WERI-Rb-1 (cell line): ENCODE measurements at regions not wholly inside any gene's neighbourhood (a gene's known extent, or its start where the extent isn't known, plus 50 kb on each side); places are given as distances from the start of the nearest gene placed in this dataset.
"Not testable (repeated sequence)": the region's sequence is repeated elsewhere in the genome, so short reads cannot be mapped to it uniquely, and the experiment has no call there.

Source experiments
- DNase-seq: peaks from one replicate; pipeline ENCODE4 v3.0.0-alpha.2; 2020
- H3K27ac ChIP-seq: fragments of 250-450 bp; sonication (Bioruptor Pico); 2 replicates; pipeline ENCODE4 v1.5.1; 2020; ENCODE audit warnings: mild to moderate bottlenecking, moderate library complexity
- H3K27me3 ChIP-seq: fragments of 250-450 bp; sonication (Bioruptor Pico); 2 replicates; pipeline ENCODE4 v1.5.1; 2021; ENCODE audit warnings: mild to moderate bottlenecking, low read depth, moderate library complexity; ENCODE audit not compliant: insufficient read depth, severe bottlenecking
- H3K36me3 ChIP-seq: fragments of 250-450 bp; sonication (Bioruptor Pico); 2 replicates; pipeline ENCODE4 v1.5.1; 2020; ENCODE audit warnings: mild to moderate bottlenecking, moderate library complexity
- H3K4me3 ChIP-seq: 2 replicates; pipeline ENCODE4 v1.5.1; 2011; ENCODE audit warnings: low read depth, mild to moderate bottlenecking, control low read depth, low read length
- H3K9me3 ChIP-seq: fragments of 250-450 bp; sonication (Bioruptor Pico); 2 replicates; pipeline ENCODE4 v1.5.1; 2021; ENCODE audit warnings: mild to moderate bottlenecking, moderate library complexity; ENCODE audit not compliant: severe bottlenecking
- CTCF ChIP-seq: IDR thresholded peaks from 2 replicates; pipeline ENCODE4 v1.5.1; 2011; ENCODE audit warnings: low read depth, mild to moderate bottlenecking, control low read depth, inconsistent platforms, low read length

- Histone ChIP-seq H3K9me3 (peaks cover 8% of the 10 kb centered on the region), H3K4me3 (no peak overlapping the region), H3K36me3 (no peaks in the 10 kb centered on the region), H3K27ac (no peak overlapping the region), H3K27me3 (no peaks in the 10 kb centered on the region)
- peak; percentile 90 for TF ChIP-seq CTCF
- DNase-seq: peak; percentile 67
Measured at GRCh38 chr14:95774265-95775160, 60.6 kb upstream of the TCL1A start.

GRCh38 chr14:95770777-95771176 is 56.9 kb upstream of the TCL1A start:
- Histone ChIP-seq H3K27me3 (no peaks in the 10 kb centered on the region), H3K27ac (peak overlapping the region; percentile 22; the same call in 1 of the 2 replicates), H3K36me3 (no peaks in the 10 kb centered on the region), H3K4me3 (no peak overlapping the region), H3K9me3 (peaks cover 8% of the 10 kb centered on the region)
- DNase-seq: no peak
- no peak for TF ChIP-seq CTCF

DNA sequence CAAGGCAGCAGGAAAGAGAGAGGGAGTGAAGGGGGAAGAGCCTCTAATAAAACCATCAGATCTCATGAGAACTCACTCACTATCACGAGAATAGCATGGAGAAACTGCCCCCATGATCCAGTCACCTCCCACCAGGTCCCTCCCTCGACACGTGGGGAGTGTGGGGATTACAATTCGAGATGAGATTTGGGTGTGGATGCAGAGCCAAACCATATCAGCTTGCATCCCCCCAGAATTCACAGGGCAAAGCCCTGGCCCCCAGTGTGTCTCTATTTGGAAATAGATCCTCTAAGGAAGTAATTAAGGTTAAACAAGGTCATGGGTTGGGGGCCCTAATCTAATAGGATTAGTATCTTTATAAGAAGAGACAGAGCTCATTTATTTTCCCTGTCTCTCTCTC is 56.1 kb upstream of the TCL1A start:
- H3K36me3 ChIP-seq: no peaks in the 10 kb centered on the region
- H3K4me3 ChIP-seq: peak overlapping the region; percentile 5; the same call in 1 of the 2 replicates
- peaks cover 8% of the 10 kb centered on the region for H3K9me3 ChIP-seq
- peak; percentile 71 for DNase-seq
- H3K27me3 ChIP-seq: no peaks in the 10 kb centered on the region
- peak overlapping the region; percentile 37 for H3K27ac ChIP-seq
- TF ChIP-seq CTCF: no peak

DNA sequence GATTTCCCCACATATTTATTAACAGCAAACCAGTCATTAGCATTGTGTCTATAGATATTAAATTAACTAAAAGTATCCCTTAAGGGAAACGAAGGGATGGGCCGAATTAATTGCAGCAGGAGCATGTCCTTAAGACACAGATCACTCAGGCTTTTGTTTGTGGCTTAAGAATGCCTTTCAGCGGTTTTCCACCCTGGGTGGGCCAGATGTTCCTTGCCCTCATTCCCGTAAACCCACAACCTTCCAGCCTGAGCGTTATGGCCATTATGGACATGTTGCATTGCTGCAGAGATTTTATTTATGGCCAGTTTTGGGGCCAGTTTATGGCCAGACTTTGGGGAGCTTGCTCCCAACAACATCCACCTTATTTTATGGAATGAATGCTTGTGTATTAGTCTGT is 55.5 kb upstream of the TCL1A start:
- peak overlapping the region; percentile 37 for H3K27ac ChIP-seq
- H3K36me3 ChIP-seq, H3K9me3 ChIP-seq, H3K27me3 ChIP-seq, H3K4me3 ChIP-seq: not testable (repeated sequence)
- peak; percentile 34 for DNase-seq

DNA sequence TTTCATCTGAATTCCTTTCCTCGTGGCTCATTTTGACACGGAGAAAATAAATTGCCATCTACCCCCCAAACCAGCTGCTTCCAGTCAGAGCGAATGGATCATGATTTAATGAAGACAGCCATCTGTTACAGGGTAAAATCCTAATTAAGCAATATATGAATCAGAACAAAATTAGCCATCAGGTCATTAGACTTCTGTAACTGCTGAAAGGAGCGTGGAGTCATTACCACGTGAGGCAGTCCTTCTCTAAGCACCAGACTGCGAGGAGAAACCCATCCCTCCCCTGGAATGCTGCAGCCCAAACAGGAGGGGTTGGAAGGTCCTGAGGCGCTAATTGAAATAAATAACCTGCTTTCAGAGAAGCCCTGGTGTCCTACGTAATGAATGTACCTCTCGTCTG is 51.1 kb upstream of the TCL1A start:
- no peak for TF ChIP-seq CTCF
- H3K9me3 ChIP-seq: peaks cover 3% of the 10 kb centered on the region
- H3K36me3 ChIP-seq: no peaks in the 10 kb centered on the region
- no peak overlapping the region for H3K4me3 ChIP-seq
- peak overlapping the region; percentile 51 for H3K27ac ChIP-seq
- no peaks in the 10 kb centered on the region for H3K27me3 ChIP-seq
- DNase-seq: no peak

DNA sequence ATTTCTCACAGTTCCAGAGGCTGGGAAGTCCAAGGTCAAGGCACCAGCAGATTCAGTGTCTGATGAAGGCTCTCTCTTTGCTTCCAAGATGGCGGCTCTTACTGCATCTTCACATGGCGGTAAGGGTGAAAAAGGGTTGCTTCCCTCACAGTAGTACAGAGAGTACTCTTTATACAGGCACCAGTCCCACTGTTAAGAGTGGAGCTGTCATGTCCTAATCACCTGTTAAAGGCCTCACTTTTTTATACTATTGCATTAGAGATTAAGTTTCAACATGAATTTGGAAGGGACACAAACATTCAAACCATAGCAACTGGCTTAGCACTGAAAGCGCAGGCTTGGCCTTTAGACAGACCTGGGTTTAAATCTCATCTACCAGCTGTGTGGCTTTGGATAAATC is 50.0 kb upstream of the TCL1A start:
- no peak for TF ChIP-seq CTCF
- H3K9me3 ChIP-seq: peaks cover 3% of the 10 kb centered on the region
- H3K4me3 ChIP-seq: no peak overlapping the region
- no peaks in the 10 kb centered on the region for H3K36me3 ChIP-seq
- no peak overlapping the region; the same call in 1 of the 2 replicates for H3K27ac ChIP-seq
- H3K27me3 ChIP-seq: no peaks in the 10 kb centered on the region
- DNase-seq: peak; percentile 21
